Stimulated activated naive CD4-positive, alpha-beta T cell treated with Interleukin-2 at 50 U/mL for 16 hours (primary cell): ENCODE measurements at regions not wholly inside any gene's neighbourhood (a gene's known extent, or its start where the extent isn't known, plus 50 kb on each side); places are given as distances from the start of the nearest gene placed in this dataset.

Source experiments
- DNase-seq: peaks from one replicate; lab custom pipeline; 2025; lab: John Stamatoyannopoulos, UW

- DNase-seq: no peak
Observed at GRCh38 chr10:104576611-104577010, 64.5 kb upstream of the SORCS3 start.

- DNase-seq: no peak
Observed at GRCh38 chr10:104577163-104577562, 63.9 kb upstream of the SORCS3 start.

- DNase-seq: no peak
Observed at GRCh38 chr10:104577861-104578521, 63.1 kb upstream of the SORCS3 start.

GRCh38 chr10:104578671-104579070 lies 62.4 kb upstream of the SORCS3 start:
- DNase-seq: no peak

GRCh38 chr10:104579136-104579535 lies 62.0 kb upstream of the SORCS3 start:
- no peak for DNase-seq

- no peak for DNase-seq
Observed at GRCh38 chr10:104580321-104580720, 60.8 kb upstream of the SORCS3 start.

GRCh38 chr10:104580774-104581675 lies 60.1 kb upstream of the SORCS3 start:
- DNase-seq: peak; percentile 48

GRCh38 chr10:104581884-104582601 lies 59.0 kb upstream of the SORCS3 start:
- no peak for DNase-seq

- DNase-seq: no peak
Observed at GRCh38 chr10:104582602-104582951, 58.5 kb upstream of the SORCS3 start.

- DNase-seq: no peak
Observed at GRCh38 chr10:104582966-104583365, 58.1 kb upstream of the SORCS3 start.

GRCh38 chr10:104584541-104584940 lies 56.5 kb upstream of the SORCS3 start:
- DNase-seq: no peak

GRCh38 chr10:104587751-104588150 lies 53.3 kb upstream of the SORCS3 start:
- DNase-seq: no peak

- no peak for DNase-seq
Observed at GRCh38 chr10:104589431-104589830, 51.7 kb upstream of the SORCS3 start.

GRCh38 chr10:104589871-104590270 lies 51.2 kb upstream of the SORCS3 start:
- no peak for DNase-seq
